ENCODE measurements at regions not wholly inside any gene's neighbourhood (a gene's known extent, or its start where the extent isn't known, plus 50 kb on each side); places are given as distances from the start of the nearest gene placed in this dataset.

DNA sequence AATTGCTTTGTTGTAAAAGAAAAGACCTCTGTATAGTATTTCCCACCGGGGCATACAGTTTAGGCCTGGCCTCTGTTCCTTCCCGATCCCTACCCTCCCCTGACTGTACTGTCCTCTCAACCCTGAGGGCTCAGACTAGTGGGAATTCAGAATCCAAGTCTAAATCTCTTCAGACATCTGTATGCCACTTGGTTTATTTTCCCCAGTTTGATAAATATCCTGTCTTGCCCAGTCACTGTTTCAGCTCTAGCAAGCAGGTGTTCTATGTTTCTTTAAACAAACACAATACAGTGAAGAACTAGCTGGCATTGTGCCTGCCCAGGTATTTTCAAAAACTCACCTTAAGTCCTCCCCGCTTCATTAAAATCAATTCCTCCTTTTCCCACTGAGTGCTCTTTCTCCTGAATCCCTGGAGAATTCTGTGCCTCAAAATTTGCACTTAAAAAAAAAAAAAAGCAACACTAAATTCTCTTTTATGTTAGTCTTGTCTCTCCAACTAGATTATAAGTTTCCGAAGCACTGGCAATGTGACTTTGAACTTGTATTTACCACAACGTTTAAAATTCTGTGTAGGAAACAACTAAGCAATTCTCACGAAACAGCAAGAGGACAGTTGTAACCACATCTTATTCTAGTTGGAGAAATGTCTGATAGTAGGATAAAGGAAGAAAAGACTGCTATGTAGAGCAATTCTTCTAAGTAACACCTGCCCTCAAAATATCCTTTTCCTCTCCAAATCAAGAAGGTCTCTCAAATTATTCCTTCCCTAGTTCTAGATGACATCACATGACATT lies 112.0 kb upstream of the CARMIL1 start:
- DNase-seq: peak; percentile 64

DNA sequence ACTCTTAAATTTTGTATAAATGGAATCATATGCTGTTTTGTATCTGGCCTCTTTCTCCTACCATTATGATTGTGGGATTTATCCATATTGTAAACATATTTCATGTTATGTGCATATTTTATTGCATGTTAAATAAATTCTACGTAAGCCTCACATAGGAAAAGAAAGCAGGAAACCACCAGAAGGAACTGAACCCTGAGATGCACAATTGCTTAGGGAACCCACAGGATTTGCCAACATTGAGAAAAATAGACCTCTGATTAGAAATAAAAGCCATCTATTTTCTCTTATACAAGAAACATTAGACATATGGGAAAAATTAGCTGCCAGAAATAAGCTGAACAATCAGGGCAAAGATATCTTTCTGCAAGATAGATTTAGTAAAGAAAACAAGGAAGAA lies 111.2 kb upstream of the CARMIL1 start:
- DNase-seq: no peak

DNA sequence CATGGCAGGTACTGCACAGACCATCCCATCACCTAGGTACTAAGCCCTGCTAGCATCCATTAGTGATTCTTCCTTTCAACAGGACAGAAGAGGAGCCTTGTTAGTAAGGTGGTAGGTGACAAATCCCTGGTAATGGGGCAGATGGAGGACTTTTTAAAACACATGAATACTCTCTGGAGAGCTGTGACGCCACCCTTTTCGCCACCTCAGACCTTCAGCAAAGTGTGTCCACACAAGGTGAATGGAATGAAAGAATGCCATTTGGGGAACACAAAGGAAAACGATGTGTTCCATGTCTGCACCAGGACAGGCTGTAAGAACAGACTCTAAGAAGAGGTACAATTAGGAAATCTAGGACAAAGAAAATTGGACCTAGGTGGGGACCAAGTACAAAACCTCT lies 110.5 kb upstream of the CARMIL1 start:
- DNase-seq: no peak

DNA sequence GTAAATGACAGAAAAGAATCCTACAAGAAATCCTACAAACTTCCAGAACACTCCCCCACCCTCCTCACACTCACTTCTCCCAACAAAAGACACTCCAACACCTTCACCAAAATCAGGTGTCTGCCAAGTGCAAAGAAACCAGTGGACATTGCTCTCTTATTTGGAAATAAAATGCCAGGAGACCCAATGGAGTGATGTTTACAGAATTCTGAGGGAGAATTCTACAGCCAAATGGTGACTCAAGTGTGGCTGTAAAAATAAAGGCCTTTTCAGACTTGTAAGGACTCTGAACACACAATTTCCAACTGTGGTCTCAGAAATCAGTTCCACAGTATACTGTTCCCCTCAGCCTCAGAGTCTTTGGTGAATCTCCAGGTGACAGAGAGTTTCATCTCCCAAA lies 109.6 kb upstream of the CARMIL1 start:
- DNase-seq: no peak

DNA sequence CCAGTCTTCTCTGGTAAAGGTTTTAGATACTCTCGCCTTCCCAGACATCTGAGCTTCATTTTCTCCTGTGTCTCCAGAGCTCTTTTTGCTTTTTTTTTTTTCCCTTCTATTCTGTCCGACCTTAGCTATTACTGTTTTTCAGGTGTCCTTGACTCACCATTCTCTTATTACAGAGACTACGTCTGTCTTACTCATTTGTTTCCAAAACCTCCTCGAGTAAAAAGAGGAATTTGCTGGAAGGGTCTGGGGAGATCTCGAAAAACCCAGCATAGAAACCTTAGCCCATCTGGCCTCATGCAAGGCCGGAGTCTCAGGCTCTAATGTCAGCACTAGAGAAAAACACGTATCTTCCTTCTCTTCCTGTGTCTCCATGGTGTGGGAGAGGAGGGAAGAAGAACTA lies 109.2 kb upstream of the CARMIL1 start:
- no peak for DNase-seq

DNA sequence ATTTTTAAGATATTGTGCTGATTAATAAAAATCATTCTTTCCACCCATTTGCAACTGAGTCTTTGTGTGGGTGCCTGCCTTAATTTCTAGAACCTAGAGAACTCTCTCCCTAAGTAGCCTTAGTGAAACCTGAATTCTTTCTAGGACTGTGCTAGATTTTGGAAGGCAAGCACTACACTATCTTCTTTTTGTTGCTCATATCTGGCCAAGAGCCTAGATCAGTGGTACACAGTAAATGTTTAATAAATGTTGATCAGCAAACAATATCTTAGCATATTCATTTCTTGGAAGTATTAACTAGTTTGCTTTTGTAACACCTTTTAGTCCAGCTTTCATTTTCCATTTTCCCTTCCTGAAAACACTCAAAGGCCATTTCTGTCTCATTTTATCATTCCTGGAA lies 108.5 kb upstream of the CARMIL1 start:
- no peak for DNase-seq

DNA sequence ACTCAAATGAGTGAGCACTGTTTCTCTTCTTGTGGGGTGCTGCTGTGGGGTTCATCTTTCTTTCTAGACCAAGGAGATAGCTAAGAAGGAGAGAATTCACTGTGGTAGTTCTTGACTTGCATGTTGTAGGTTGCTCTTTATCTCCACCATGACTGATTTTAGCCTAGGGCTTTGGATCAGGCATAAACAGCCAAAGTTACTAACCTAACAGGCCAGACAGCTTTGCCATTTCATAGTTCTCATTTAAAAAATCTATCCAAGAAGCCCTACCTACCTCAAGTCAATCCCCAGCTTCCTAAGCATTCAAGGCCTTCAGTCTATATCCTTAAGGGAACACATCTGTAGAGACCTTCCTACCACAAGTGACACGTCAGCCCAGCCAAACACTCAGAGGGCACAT lies 107.9 kb upstream of the CARMIL1 start:
- no peak for DNase-seq

DNA sequence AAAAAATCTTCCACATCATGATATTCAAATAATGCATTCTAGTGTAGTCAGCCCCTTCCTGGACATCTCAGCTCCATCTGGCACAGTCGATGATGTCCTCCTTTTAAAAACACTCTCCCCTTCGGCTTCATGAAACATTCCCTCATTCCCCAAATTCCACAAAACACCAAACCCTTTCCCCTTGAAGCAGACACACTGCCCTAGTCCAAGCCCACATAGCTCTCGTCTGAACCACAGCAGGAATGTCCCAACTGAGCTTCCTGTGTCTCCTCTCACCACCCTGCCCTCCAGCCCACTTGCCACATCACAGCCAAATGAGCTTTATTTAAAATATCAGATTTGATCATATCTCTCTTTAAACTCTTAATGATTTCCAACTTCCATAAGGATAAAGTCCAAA lies 106.4 kb upstream of the CARMIL1 start:
- no peak for DNase-seq

DNA sequence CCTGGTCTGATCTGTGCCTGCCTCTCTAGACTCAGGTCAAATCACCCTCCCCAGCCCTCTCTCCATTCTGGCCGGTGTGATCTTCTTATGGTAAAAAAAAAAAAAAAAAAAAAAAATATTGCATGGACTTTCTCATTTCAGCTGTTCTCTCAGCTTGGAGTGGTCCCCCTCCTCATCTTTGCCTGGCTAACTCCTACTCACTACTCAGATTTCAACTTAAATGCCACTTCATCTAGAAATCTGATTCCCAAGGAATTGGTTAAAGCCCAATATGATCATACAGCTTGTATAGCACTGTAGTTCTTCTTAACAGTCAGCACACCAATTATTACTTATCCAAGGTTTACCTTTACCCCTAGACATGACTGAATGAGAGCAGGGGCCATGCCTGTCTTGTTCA lies 105.9 kb upstream of the CARMIL1 start:
- no peak for DNase-seq

DNA sequence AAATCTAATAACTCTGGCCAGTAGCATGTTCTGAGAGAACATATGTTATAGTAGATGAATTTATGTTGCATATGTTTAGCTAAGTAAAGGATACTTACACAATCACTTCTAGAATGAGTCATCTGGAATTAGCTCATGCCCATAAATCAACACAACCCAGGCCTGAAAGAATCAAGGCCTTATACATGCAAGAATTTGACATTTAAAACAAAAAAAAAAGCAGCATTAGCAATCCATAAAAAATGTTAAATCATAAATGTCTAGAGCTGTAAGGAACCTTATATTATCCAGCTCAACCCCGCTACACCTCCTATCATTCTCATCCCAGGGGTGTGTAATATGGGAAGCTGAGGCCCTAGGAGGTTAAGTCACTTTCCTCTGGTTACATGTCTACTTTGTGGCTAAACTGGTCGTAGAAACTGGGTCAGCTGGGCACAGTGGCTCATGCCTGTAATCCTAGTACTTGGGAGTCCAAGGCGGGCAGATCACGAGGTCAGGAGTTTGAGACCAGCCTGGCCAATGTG lies 105.2 kb upstream of the CARMIL1 start:
- DNase-seq: no peak

DNA sequence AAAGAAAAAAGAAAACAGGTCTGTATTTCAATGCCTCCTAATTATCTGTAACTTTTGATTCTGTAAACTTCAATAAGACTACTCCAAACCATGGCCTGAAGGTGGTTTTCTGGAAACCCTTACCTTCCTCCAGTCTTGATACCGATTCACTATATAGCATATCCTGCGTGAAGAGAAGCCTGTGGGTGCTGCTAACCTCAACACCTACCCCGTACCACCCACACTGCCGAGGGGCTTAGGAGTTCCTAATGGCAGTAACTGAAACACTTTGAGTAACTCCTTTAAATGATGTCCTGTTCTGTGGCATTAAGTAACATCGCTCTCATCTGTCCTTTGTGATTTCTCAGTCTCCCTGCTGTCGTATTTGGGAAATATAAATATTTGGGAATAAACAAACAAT lies 104.5 kb upstream of the CARMIL1 start:
- DNase-seq: no peak

DNA sequence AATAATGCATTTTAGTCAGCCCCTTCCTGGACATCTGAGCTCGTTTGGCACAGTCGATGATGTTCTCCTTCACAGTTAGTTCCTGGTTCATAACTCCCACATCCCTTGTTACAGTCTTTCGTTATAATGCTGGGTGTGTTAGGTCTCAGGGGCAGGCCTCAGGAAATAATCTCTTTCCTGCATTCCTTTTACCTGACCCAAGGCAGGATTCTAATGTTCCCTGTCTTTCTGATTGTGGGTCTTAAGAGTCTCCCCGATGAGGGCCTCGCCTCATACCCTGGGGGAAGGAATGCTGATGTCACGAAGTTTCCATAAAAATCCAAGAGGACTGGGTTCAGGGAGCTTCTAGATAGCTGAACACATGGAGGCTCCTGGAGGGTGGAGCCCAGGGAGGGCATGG lies 104.0 kb upstream of the CARMIL1 start:
- no peak for DNase-seq

DNA sequence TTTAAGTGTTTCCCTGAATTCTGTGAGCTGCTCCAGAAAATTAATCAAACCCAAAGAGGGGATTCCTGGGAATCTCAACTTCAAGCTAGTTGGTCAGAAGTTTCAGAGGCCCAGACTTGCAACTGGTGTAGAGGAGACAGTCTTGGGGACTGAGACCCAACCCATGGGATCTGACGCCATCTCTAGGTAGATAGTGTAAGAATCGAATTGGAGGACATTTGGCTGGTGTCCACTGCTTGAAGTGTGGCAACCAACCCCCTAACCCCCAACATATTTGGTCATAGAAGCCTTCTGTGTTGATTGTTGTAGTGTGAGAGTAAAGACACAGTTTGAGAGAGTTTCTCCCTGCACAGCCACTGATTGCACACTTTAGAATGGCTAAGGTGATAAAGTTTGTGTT lies 103.5 kb upstream of the CARMIL1 start:
- no peak for DNase-seq

DNA sequence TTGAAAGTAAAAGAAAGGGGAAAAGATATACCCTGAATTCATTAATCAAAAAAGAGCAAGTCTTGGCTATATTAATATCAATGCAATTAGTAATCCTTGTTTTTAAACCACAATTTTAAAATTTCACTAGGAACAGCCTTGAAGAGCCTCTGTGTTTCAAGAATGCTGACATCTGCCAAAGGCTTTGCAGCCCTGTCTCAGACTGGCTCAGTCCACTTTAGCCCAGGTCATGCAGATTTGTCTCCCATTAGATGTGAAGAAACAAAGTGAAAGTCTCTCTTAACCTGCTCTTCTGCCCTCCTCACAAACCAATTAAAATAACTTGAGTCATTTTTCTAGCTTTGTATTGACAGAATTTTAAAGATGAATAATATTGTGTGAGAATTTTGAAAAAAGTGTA lies 102.7 kb upstream of the CARMIL1 start:
- DNase-seq: no peak

DNA sequence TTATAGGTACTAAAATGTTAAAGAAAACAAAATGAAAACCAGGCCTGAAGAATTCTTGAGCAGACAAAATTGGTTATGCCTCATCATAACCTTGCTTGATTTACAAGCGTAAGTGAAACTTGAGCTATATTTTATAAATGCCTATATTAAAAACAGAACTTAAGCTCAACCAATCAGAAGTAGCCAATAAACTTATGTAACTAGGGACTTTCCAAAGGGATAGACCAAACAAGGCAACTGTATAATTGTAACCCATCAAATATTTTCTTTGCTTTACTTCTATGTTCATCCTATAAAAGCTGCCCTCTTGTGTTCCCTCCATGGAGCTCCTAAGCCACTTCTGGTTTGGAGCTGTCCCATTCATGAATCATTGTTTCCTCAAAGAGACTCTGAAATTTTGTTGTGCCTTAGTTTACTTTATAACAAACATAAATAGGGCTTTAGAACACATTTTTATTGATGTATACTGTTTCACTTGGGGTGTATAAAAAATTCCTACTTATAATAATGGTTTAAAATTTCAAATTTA lies 101.6 kb upstream of the CARMIL1 start:
- DNase-seq: no peak

DNA sequence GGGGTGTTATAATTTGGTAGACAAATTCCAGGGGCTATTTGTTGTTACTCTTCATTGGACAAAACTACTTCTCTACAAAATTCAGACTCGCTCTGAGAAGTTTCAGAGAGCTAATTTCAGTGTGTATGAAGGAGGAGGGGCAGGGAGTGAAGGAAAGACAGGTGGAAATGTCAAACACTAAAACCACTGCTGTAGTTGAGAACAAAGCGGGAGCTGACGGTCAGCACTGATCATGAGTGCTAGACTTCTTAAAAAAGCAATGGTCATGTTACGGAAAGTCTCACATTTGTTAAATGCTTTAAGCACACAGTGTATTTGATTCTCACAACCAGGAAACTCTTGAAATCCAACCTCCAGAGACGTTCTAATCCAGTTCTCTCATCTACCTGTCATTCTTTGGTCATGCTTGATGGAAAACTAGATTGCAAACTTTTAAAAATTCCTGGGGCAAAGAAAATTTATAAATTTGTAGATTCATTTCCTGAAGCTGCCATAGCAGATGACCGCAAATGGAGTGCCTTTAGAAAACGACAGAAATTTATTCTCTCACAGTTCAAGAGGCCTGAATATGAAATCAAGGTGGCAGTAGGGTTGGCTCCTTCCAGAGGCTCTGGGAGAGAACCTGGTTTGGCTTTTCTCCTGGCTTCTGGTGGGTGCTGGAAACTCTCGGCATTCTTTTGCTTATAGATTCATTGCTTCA lies 100.7 kb upstream of the CARMIL1 start:
- DNase-seq: no peak

DNA sequence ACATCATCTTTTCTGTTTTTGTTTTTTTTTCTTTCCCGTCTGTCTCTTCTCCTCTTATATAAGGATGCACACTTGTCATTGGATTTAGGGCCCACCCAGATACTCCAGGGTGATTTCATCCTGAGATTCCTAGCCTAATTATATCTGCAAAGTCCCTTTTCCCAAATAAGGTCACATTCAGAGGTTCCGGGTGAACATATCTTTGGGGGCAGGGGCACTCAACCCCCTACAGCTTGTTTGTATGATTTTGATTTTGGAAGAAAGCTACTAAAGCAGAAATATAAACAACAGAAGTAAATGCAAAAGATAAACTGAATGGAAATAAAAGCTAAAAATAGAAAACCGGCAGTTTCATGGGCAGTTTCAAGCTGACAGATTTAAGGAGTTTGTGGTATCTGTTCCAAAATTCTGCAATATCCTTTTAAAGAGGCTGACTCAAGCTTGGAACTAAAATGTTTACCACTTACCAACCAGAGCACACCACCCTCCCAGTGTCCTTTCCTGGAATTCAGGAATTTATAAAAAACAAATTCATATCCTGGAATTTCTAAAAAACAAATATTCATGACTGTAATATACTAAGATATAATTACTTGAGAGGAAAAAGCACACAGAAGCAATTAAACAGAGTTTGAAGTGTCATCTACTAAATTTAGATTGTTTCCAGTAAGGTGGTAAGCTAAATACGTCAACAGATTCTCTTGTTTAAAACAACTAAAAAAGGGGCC lies 100.0 kb upstream of the CARMIL1 start:
- no peak for DNase-seq

DNA sequence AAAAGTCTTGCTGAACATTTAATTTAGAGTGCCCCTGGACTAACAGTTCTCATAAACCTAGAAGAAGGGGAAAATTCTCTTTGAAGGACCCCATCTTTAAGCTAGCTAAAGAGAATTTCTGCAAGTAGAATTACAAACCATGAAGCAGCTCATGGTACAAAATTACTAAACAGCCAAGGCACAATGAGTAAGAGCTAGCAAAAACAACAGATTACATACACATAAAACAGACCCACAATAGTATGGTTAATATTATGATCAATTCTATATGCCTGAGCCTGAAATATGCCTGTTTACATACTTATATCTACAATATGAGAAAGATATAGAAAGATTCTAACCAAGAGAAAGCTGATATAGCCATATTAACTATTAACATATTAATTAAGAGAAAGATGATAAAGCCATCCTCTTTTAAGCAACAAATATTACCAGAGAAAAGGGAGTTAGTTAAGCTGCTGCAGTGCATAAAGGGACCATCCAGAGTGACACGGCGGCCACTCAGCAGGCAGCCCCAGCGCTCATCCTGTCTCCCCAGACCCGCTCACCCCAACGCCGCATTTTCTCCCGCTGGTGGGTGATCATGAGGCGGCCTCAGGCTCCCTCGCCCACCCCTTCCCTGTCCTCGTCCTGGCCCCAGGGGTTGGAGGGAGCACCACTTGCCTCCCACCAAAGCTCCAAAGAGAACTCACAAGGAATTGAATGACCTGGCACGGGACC lies 98.4 kb upstream of the CARMIL1 start:
- DNase-seq: no peak

DNA sequence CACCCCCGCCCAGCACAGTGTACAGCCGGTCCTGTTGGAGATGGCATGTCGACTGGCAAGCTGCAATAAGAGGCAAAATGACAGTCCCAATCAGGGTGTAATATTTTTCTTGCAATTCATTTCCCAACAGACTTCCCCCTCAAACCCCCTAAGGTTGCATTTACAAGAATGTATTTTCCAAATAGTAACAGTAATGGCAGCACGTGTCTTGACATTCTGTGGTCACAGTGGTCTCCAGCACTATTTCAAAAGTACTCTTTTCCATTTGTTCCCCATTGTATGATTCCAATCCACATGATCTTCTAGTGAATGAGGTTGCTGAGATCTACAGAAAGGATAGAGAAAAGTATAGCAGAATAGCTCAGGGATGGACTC lies 97.8 kb upstream of the CARMIL1 start:
- DNase-seq: no peak

DNA sequence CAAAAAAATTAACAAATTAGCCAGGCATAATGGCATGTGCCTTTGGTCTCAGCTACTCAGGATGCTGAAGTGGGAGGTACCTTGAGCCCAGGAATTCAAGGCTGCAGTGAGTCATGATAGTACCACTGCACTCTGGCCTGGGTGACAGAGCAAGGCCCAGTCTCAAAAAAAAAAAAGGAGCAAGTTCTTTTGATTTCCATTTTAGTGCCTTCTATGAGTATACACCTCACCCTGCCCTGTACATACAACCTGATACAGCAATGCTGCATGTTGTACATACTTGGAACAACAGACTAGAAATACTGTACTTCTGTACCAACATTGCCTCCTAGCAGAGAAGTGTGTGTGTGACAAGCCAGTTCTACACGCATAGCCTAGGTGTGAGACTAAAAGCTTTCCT lies 97.3 kb upstream of the CARMIL1 start:
- DNase-seq: no peak

DNA sequence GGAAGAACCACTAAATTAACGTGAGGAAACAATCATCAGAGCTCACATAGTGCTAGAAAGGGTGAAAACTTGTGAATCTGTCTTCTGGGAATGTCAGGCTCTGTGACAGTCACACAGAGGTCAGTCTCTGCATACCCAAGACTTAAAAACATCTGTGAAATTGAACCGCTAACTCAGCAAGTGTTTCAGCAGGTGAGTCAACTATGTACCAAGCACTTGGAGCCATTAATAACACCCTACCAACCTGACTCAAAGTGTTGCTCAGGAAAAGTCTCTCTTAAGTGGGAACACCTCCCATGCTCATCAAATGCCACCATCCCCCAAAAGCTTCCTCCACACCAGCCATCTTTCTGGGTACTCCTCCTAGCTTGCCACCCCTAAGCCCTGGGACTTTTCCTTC lies 92.3 kb upstream of the CARMIL1 start:
- no peak for DNase-seq

DNA sequence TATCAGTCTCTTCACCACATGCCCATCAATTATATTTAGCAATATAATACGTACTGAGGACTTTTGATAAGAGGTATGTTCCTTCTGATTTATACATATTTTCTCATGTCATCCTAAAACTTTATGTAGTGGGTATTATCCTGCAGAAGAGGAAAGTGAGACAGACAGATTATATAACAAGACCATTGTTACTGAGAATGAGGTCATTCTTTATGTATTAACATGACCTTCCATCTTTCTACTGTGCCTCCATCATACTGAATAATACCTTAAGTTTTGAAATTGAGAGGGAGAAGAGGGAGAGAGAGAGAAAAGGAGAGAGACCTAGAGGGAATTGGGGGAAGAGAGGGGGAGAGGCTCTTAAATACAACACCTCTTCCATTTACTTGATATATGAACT lies 90.9 kb upstream of the CARMIL1 start:
- no peak for DNase-seq

All from NCI-H187 treated with DMSO at 0.1 percent for 48 hours (cell line).